Esophagus muscularis mucosa (tissue), 4 donors: ENCODE measurements at regions not wholly inside any gene's neighbourhood (a gene's known extent, or its start where the extent isn't known, plus 50 kb on each side); places are given as distances from the start of the nearest gene placed in this dataset.

ENCODE experiments used
- DNase-seq: peaks from one replicate; pipeline ENCODE4 v3.0.0-alpha.2; 2017; ENCODE audit errors: extremely low spot score
- H3K27ac ChIP-seq, 4 donors: fragments of 200-600 bp; sonication (generic); replicated peaks in 1 of 4; 1 replicate in 3 of 4; 2 replicates in 1 of 4; pipeline ENCODE4 v1.5.1; 2016 to 2019; ENCODE audit warnings: mild to moderate bottlenecking in 1 of 4
- H3K27me3 ChIP-seq, 4 donors: fragments of 200-600 bp; sonication (generic); one replicate each; pipeline versions ENCODE4 v1.5.1 to v1.6.0; 2016 to 2019
- H3K36me3 ChIP-seq, 4 donors: fragments of 200-600 bp; sonication (generic); one replicate each; pipeline ENCODE4 v1.5.1; 2016 to 2019
- H3K4me1 ChIP-seq, 4 donors: fragments of 200-600 bp; sonication (generic); one replicate each; pipeline ENCODE4 v1.5.1; 2016 to 2019
- H3K4me3 ChIP-seq, 4 donors: fragments of 200-600 bp; sonication (generic); 1 replicate in 2 of 4; 2 replicates in 2 of 4; pipeline ENCODE4 v1.5.1; 2016 to 2019; ENCODE audit warnings: mild to moderate bottlenecking in 4 of 4, moderate library complexity in 1 of 4
- H3K9me3 ChIP-seq, 4 donors: fragments of 200-600 bp; sonication (generic); 1 replicate in 3 of 4; 2 replicates in 1 of 4; pipeline ENCODE4 v1.5.1; 2016 to 2019
- EP300 ChIP-seq: sonication (generic); formaldehyde crosslinking; IDR thresholded peaks from one replicate; pipeline ENCODE4 v1.6.1; 2017; ENCODE audit warnings: antibody characterized with exemption
- POLR2A ChIP-seq: fragments of 450-650 bp; IDR thresholded peaks from one replicate; pipeline ENCODE4 v1.6.1; 2017; ENCODE audit warnings: antibody characterized with exemption, moderate library complexity, mild to moderate bottlenecking, low read depth
- POLR2AphosphoS5 ChIP-seq, 2 donors: sonication (generic); formaldehyde crosslinking; IDR thresholded peaks; one replicate each; pipeline ENCODE4 v1.6.1; 2017; ENCODE audit warnings: antibody characterized with exemption in 2 of 2
- WGBS: methylation state at CpG from one replicate; pipeline ENCODE4 v1.1.5; 2018; 5-methylcytosine and 5-hydroxymethylcytosine counted together
- intact Hi-C: fragments of 100-400 bp; cut with DNase I; formaldehyde crosslinking; loops from one replicate; pipeline ENCODE4 v1.15.1; 2023
- TF ChIP-seq, protein P1 (sequence below), 3 experiments: fragments of 200-600 bp in 2 of 3; fragments of 450-650 bp in 1 of 3; sonication (generic) in 2 of 3; IDR thresholded peaks; one replicate each; pipeline ENCODE4 v1.5.1; 2017 to 2019; ENCODE audit warnings: antibody characterized with exemption in 3 of 3, mild to moderate bottlenecking in 2 of 3, moderate library complexity in 1 of 3

DNA sequence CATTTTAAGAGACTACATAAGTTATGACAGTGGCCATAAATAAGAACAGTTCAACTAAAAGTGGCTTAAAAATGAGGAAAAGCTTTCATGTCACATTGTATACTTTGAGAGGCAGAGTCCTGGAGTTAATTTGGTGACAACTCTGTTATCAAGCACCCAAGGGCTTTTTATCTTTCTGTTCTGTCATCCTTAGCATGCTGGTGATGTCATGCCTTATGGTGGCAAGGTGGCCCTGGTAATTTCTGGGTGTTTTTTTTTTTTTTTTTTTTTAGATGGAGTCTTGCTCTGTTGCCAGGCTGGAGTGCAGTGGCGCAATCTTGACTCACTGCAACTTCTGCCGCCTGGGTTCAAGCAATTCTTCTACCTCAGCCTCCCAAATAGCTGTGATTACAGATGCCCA is 158.8 kb downstream of the AASDHPPT start:
- Histone ChIP-seq H3K27me3 (no peaks in the 10 kb centered on the region), H3K36me3 (no peaks in the 10 kb centered on the region), H3K9me3 (no peaks in the 10 kb centered on the region), H3K4me1 (no peaks in the 10 kb centered on the region), H3K4me3 (no peak overlapping the region), H3K27ac (no peak overlapping the region)
- intact Hi-C loops, result no loop called here
- TF ChIP-seq, protein P1, sequence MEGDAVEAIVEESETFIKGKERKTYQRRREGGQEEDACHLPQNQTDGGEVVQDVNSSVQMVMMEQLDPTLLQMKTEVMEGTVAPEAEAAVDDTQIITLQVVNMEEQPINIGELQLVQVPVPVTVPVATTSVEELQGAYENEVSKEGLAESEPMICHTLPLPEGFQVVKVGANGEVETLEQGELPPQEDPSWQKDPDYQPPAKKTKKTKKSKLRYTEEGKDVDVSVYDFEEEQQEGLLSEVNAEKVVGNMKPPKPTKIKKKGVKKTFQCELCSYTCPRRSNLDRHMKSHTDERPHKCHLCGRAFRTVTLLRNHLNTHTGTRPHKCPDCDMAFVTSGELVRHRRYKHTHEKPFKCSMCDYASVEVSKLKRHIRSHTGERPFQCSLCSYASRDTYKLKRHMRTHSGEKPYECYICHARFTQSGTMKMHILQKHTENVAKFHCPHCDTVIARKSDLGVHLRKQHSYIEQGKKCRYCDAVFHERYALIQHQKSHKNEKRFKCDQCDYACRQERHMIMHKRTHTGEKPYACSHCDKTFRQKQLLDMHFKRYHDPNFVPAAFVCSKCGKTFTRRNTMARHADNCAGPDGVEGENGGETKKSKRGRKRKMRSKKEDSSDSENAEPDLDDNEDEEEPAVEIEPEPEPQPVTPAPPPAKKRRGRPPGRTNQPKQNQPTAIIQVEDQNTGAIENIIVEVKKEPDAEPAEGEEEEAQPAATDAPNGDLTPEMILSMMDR (IDR thresholded peaks at IDR 0.05), result no peak
- TF ChIP-seq POLR2A, result no peak
- no peak for TF ChIP-seq POLR2AphosphoS5 (IDR thresholded peaks at IDR 0.05)
- TF ChIP-seq EP300, result no peak
- 98% methylated on average over 2 of the region's 2 CpGs for WGBS
- DNase-seq, result no peak

DNA sequence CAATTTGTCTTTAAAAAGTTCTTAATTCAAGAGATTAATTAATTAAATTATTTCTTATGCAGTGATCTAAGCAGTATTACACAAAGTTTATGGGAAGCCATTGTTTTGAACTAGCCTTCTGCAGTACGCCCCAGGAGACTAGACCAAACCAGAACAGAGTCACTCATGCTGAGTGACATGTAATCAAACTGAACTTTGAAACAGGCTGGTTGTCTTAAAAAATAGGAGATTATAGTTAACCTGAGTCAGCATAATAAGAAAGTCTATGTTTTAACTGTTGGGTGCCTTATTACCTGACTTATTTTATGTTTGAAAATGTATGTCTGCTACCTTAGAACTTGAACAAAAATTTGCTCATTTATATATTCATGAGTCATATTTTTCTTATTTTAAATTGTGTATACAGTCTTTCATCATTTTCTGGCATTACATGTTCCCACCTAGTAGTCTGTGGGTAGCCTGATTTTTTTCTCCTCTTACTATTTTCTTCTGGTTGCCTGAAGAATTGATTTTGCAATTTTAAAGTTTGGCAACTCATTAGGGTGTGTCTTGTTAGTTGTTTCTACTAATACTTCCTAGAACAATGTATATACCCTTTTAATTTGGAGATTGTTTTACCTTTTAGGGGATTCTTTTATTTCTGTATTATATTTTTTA is 161.4 kb downstream of the AASDHPPT start:
- no peaks in the 10 kb centered on the region for H3K27me3 ChIP-seq
- no peaks in the 10 kb centered on the region for H3K36me3 ChIP-seq
- intact Hi-C loops, result no loop called here
- TF ChIP-seq POLR2A (no peak), EP300 (no peak), POLR2AphosphoS5 (IDR thresholded peaks at IDR 0.05) (no peak)
- TF ChIP-seq, protein P1 (IDR thresholded peaks at IDR 0.05), result no peak
- WGBS, result 87% methylated on average over 1 of the region's 1 CpG
- no peaks in the 10 kb centered on the region for H3K9me3 ChIP-seq
- no peaks in the 10 kb centered on the region for H3K4me1 ChIP-seq
- no peak overlapping the region for H3K27ac ChIP-seq
- H3K4me3 ChIP-seq, result no peak overlapping the region
- DNase-seq, result no peak

DNA sequence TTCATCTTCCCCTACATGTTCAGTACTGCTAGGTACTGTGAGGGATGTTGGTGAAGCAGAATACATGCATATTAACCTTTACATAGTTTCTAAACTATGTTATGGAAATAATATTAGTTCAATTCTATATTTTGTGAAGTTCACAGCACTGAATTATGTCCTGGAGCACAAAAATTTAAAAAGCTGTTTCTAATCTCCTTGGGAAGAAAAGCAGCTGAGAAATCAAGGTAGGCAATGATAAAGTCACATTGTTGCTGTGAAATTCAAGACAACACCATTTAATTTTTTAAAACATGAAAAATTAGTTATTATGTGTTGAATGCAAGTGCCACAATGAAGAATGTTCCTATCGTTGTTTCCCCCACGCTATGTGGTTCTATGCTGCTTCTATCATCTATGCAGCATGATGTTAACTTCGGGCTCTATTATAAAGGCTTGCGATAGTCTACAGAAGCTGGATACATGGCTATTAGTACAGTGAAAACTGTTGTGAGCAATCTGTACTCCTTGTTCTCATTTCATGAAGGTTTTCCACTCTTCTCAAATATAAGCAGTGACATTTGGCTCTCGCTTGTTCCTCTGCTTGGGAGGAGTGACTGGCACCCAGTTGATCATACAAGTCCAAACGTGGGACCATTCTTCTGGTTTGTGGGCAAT is 164.3 kb downstream of the AASDHPPT start:
- Histone ChIP-seq H3K4me1 (no peaks in the 10 kb centered on the region), H3K36me3 (no peaks in the 10 kb centered on the region), H3K4me3 (no peak overlapping the region), H3K27me3 (no peaks in the 10 kb centered on the region), H3K27ac (no peak overlapping the region), H3K9me3 (peaks cover 0 to 6% (median 2%) of the 10 kb centered on the region in 4 donors)
- no peak for TF ChIP-seq POLR2AphosphoS5 (IDR thresholded peaks at IDR 0.05)
- no peak for TF ChIP-seq EP300
- TF ChIP-seq, protein P1 (IDR thresholded peaks at IDR 0.05), result no peak
- TF ChIP-seq POLR2A, result no peak
- WGBS, result 93% methylated on average over 6 of the region's 6 CpGs
- DNase-seq, result no peak
- intact Hi-C loops, result no loop called here

DNA sequence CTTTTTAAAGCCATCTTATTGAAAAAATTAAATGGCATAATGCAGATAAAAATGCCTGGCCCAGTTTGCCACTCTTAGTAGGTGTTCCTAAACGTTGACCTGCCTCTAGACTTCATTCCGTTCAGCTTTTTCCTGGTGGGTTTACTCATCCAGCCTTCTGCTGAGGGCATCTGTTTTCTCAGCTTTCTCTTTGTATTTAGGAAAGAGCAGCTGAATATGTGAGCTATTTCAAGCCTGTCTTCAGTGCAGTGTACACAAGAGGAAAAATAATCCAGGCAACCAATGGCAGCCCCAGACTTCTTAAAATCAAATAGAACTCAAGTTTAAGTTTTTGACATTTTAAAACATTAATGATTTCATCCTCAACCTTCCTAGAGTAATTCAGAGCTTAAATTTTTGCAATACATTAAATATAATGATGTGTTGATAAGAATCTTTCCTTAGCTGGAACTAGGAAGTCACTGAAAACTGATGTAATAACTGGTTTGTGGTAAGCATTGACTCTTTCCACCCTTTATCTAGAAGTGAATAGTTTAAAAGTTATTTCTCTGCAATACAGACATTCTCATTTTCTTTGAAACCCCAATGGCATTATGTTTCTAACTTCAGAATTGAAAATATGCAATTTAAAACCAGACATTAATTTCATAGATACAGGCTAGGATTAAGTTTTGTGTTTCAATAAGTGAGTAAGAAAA is 165.4 kb downstream of the AASDHPPT start:
- intact Hi-C loops, result no loop called here
- H3K27me3 ChIP-seq, result no peaks in the 10 kb centered on the region
- TF ChIP-seq POLR2A (no peak), POLR2AphosphoS5 (IDR thresholded peaks at IDR 0.05) (no peak), EP300 (no peak)
- TF ChIP-seq, protein P1 (IDR thresholded peaks at IDR 0.05), result no peak

More for the DNA sequence above, 165.4 kb downstream of the AASDHPPT start:
- DNase-seq, result no peak
- H3K9me3 ChIP-seq, result peaks cover 0 to 9% (median 4%) of the 10 kb centered on the region in 4 donors
- WGBS, result 48% methylated on average over 2 of the region's 2 CpGs
- no peaks in the 10 kb centered on the region for H3K4me1 ChIP-seq
- no peak overlapping the region for H3K4me3 ChIP-seq
- H3K36me3 ChIP-seq, result no peaks in the 10 kb centered on the region
- no peak overlapping the region for H3K27ac ChIP-seq
